ENCODE measurements at regions not wholly inside any gene's neighbourhood (a gene's known extent, or its start where the extent isn't known, plus 50 kb on each side); places are given as distances from the start of the nearest gene placed in this dataset.

- Histone ChIP-seq H3K4me3 (ENCODE audit: insufficient read depth, low read depth, low read length, poor library complexity, severe bottlenecking) (no peak overlapping the region), H3K9me3 (ENCODE audit: control insufficient read depth, low read length) (no peaks in the 10 kb centered on the region), H3K4me1 (ENCODE audit: control insufficient read depth, insufficient read depth, low read length, poor library complexity, severe bottlenecking) (no peaks in the 10 kb centered on the region), H3K27ac (ENCODE audit: insufficient read depth, low read length, poor library complexity, severe bottlenecking) (no peak overlapping the region), H3K36me3 (ENCODE audit: control insufficient read depth, insufficient read depth, low read length) (no peaks in the 10 kb centered on the region), H3K27me3 (replicated peaks; ENCODE audit: control insufficient read depth, insufficient read depth, low read length, poor library complexity, severe bottlenecking) (no peaks in the 10 kb centered on the region)
- DNase-seq: no peak
These were observed 204.5 kb upstream of the CDH4 start for GRCh38 chr20:61047515-61047914.

- H3K36me3 ChIP-seq (ENCODE audit: control insufficient read depth, insufficient read depth, low read length): no peaks in the 10 kb centered on the region
- no peak overlapping the region for H3K4me3 ChIP-seq (ENCODE audit: insufficient read depth, low read depth, low read length, poor library complexity, severe bottlenecking)
- H3K4me1 ChIP-seq (ENCODE audit: control insufficient read depth, insufficient read depth, low read length, poor library complexity, severe bottlenecking): no peaks in the 10 kb centered on the region
- H3K9me3 ChIP-seq (ENCODE audit: control insufficient read depth, low read length): no peaks in the 10 kb centered on the region
- no peak for DNase-seq
- no peaks in the 10 kb centered on the region for H3K27me3 ChIP-seq (replicated peaks; ENCODE audit: control insufficient read depth, insufficient read depth, low read length, poor library complexity, severe bottlenecking)
- H3K27ac ChIP-seq (ENCODE audit: insufficient read depth, low read length, poor library complexity, severe bottlenecking): no peak overlapping the region
These were observed 203.8 kb upstream of the CDH4 start for GRCh38 chr20:61048302-61048701.

GRCh38 chr20:61049684-61050083 lies 202.4 kb upstream of the CDH4 start:
- Histone ChIP-seq H3K36me3 (ENCODE audit: control insufficient read depth, insufficient read depth, low read length) (no peaks in the 10 kb centered on the region), H3K27ac (ENCODE audit: insufficient read depth, low read length, poor library complexity, severe bottlenecking) (no peak overlapping the region), H3K9me3 (ENCODE audit: control insufficient read depth, low read length) (no peaks in the 10 kb centered on the region), H3K27me3 (replicated peaks; ENCODE audit: control insufficient read depth, insufficient read depth, low read length, poor library complexity, severe bottlenecking) (no peaks in the 10 kb centered on the region), H3K4me3 (ENCODE audit: insufficient read depth, low read depth, low read length, poor library complexity, severe bottlenecking) (no peak overlapping the region), H3K4me1 (ENCODE audit: control insufficient read depth, insufficient read depth, low read length, poor library complexity, severe bottlenecking) (no peaks in the 10 kb centered on the region)
- DNase-seq: no peak

GRCh38 chr20:61050336-61050890 lies 201.6 kb upstream of the CDH4 start:
- H3K27me3 ChIP-seq (replicated peaks; ENCODE audit: control insufficient read depth, insufficient read depth, low read length, poor library complexity, severe bottlenecking): no peaks in the 10 kb centered on the region
- DNase-seq: no peak
- H3K4me1 ChIP-seq (ENCODE audit: control insufficient read depth, insufficient read depth, low read length, poor library complexity, severe bottlenecking): no peaks in the 10 kb centered on the region
- no peaks in the 10 kb centered on the region for H3K9me3 ChIP-seq (ENCODE audit: control insufficient read depth, low read length)
- H3K27ac ChIP-seq (ENCODE audit: insufficient read depth, low read length, poor library complexity, severe bottlenecking): no peak overlapping the region
- H3K36me3 ChIP-seq (ENCODE audit: control insufficient read depth, insufficient read depth, low read length): no peaks in the 10 kb centered on the region
- H3K4me3 ChIP-seq (ENCODE audit: insufficient read depth, low read depth, low read length, poor library complexity, severe bottlenecking): no peak overlapping the region

GRCh38 chr20:61052195-61052750 lies 199.8 kb upstream of the CDH4 start:
- Histone ChIP-seq H3K36me3 (ENCODE audit: control insufficient read depth, insufficient read depth, low read length) (no peaks in the 10 kb centered on the region), H3K4me3 (ENCODE audit: insufficient read depth, low read depth, low read length, poor library complexity, severe bottlenecking) (no peak overlapping the region), H3K27me3 (replicated peaks; ENCODE audit: control insufficient read depth, insufficient read depth, low read length, poor library complexity, severe bottlenecking) (no peaks in the 10 kb centered on the region), H3K4me1 (ENCODE audit: control insufficient read depth, insufficient read depth, low read length, poor library complexity, severe bottlenecking) (no peaks in the 10 kb centered on the region), H3K27ac (ENCODE audit: insufficient read depth, low read length, poor library complexity, severe bottlenecking) (no peak overlapping the region), H3K9me3 (ENCODE audit: control insufficient read depth, low read length) (no peaks in the 10 kb centered on the region)
- DNase-seq: no peak

- no peaks in the 10 kb centered on the region for H3K4me1 ChIP-seq (ENCODE audit: control insufficient read depth, insufficient read depth, low read length, poor library complexity, severe bottlenecking)
- DNase-seq: no peak
- H3K4me3 ChIP-seq (ENCODE audit: insufficient read depth, low read depth, low read length, poor library complexity, severe bottlenecking): no peak overlapping the region
- H3K9me3 ChIP-seq (ENCODE audit: control insufficient read depth, low read length): no peaks in the 10 kb centered on the region
- no peaks in the 10 kb centered on the region for H3K36me3 ChIP-seq (ENCODE audit: control insufficient read depth, insufficient read depth, low read length)
- no peaks in the 10 kb centered on the region for H3K27me3 ChIP-seq (replicated peaks; ENCODE audit: control insufficient read depth, insufficient read depth, low read length, poor library complexity, severe bottlenecking)
- H3K27ac ChIP-seq (ENCODE audit: insufficient read depth, low read length, poor library complexity, severe bottlenecking): no peak overlapping the region
These were observed 199.2 kb upstream of the CDH4 start for GRCh38 chr20:61052776-61053442.

- Histone ChIP-seq H3K4me3 (ENCODE audit: insufficient read depth, low read depth, low read length, poor library complexity, severe bottlenecking) (no peak overlapping the region), H3K27me3 (replicated peaks; ENCODE audit: control insufficient read depth, insufficient read depth, low read length, poor library complexity, severe bottlenecking) (no peaks in the 10 kb centered on the region), H3K27ac (ENCODE audit: insufficient read depth, low read length, poor library complexity, severe bottlenecking) (no peak overlapping the region), H3K4me1 (ENCODE audit: control insufficient read depth, insufficient read depth, low read length, poor library complexity, severe bottlenecking) (no peaks in the 10 kb centered on the region), H3K9me3 (ENCODE audit: control insufficient read depth, low read length) (no peaks in the 10 kb centered on the region), H3K36me3 (ENCODE audit: control insufficient read depth, insufficient read depth, low read length) (no peaks in the 10 kb centered on the region)
- DNase-seq: no peak
These were observed 198.6 kb upstream of the CDH4 start for GRCh38 chr20:61053487-61053886.

GRCh38 chr20:61053889-61054288 lies 198.2 kb upstream of the CDH4 start:
- Histone ChIP-seq H3K27me3 (replicated peaks; ENCODE audit: control insufficient read depth, insufficient read depth, low read length, poor library complexity, severe bottlenecking) (no peaks in the 10 kb centered on the region), H3K27ac (ENCODE audit: insufficient read depth, low read length, poor library complexity, severe bottlenecking) (no peak overlapping the region), H3K9me3 (ENCODE audit: control insufficient read depth, low read length) (no peaks in the 10 kb centered on the region), H3K36me3 (ENCODE audit: control insufficient read depth, insufficient read depth, low read length) (no peaks in the 10 kb centered on the region), H3K4me3 (ENCODE audit: insufficient read depth, low read depth, low read length, poor library complexity, severe bottlenecking) (no peak overlapping the region), H3K4me1 (ENCODE audit: control insufficient read depth, insufficient read depth, low read length, poor library complexity, severe bottlenecking) (no peaks in the 10 kb centered on the region)
- no peak for DNase-seq

GRCh38 chr20:61054411-61054810 lies 197.7 kb upstream of the CDH4 start:
- no peak overlapping the region for H3K27ac ChIP-seq (ENCODE audit: insufficient read depth, low read length, poor library complexity, severe bottlenecking)
- no peaks in the 10 kb centered on the region for H3K27me3 ChIP-seq (replicated peaks; ENCODE audit: control insufficient read depth, insufficient read depth, low read length, poor library complexity, severe bottlenecking)
- DNase-seq: no peak
- no peaks in the 10 kb centered on the region for H3K4me1 ChIP-seq (ENCODE audit: control insufficient read depth, insufficient read depth, low read length, poor library complexity, severe bottlenecking)
- no peak overlapping the region for H3K4me3 ChIP-seq (ENCODE audit: insufficient read depth, low read depth, low read length, poor library complexity, severe bottlenecking)
- H3K36me3 ChIP-seq (ENCODE audit: control insufficient read depth, insufficient read depth, low read length): no peaks in the 10 kb centered on the region
- no peaks in the 10 kb centered on the region for H3K9me3 ChIP-seq (ENCODE audit: control insufficient read depth, low read length)

GRCh38 chr20:61055180-61056010 lies 196.7 kb upstream of the CDH4 start:
- no peaks in the 10 kb centered on the region for H3K27me3 ChIP-seq (replicated peaks; ENCODE audit: control insufficient read depth, insufficient read depth, low read length, poor library complexity, severe bottlenecking)
- no peaks in the 10 kb centered on the region for H3K36me3 ChIP-seq (ENCODE audit: control insufficient read depth, insufficient read depth, low read length)
- DNase-seq: no peak
- H3K9me3 ChIP-seq (ENCODE audit: control insufficient read depth, low read length): no peaks in the 10 kb centered on the region
- H3K4me1 ChIP-seq (ENCODE audit: control insufficient read depth, insufficient read depth, low read length, poor library complexity, severe bottlenecking): no peaks in the 10 kb centered on the region
- H3K4me3 ChIP-seq (ENCODE audit: insufficient read depth, low read depth, low read length, poor library complexity, severe bottlenecking): no peak overlapping the region
- no peak overlapping the region for H3K27ac ChIP-seq (ENCODE audit: insufficient read depth, low read length, poor library complexity, severe bottlenecking)

All from effector memory CD4-positive, alpha-beta T cell (primary cell).